Hematopoietic multipotent progenitor cell treated with erythropoietin and hydrocortisone succinate and interleukin-3 and kit ligand, for 17 days (in vitro differentiated cells): ENCODE measurements at regions not wholly inside any gene's neighbourhood (a gene's known extent, or its start where the extent isn't known, plus 50 kb on each side); places are given as distances from the start of the nearest gene placed in this dataset.

Source experiments
- DNase-seq: peaks from one replicate; pipeline ENCODE4 v3.0.0-alpha.2; 2015; ENCODE audit warnings: low spot score

DNA sequence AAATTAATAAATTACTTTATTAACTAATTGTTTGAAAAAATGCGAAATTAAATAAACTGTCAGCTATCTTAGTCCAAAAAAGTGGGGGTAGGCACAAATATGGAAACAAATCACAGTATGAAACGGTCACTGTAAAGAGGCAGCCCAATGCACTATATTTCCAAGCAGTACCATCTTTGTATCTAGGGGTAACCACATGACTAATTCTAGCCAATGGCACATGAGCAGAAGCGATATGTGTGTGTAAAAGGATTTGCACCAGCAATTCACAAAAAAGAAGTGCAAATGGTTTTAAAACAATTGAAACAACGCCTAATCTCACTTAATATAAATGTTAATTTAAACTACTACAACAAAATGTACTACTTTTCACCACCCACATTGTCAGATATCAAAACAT, 129.5 kb upstream of the PRNP start:
- no peak for DNase-seq

DNA sequence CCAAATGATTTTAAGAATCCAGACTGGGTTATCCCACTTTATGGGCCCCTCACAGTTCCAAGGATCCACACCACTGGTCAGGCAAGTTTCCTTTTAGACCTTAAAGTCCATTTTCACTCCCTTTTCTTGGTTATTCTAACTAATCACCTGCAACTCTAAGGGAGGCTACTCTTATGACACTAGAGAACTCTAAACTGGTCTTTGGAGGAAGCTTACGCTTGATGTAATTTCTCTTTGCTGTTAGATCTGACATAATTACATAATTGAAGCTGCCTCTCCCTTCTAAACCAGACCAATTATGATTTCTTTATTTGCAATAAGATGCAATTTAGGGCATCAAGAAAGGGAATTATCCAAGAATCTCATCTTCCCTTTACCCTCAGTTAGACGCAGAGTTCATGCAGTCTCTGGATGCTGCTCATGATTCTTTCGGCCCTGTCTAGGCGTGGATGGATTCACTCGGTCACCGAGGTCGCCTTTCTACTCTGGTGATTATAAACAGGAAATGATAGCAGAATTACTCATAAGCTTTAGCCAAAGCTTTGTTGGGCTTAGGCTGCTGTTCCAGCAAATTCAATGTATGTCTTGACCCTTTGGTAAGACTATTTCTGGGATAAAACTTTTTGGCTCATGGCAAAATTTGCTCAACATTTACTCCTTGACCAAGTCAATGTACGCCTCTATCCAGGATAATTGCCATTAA, 130.9 kb upstream of the PRNP start:
- DNase-seq: no peak

DNA sequence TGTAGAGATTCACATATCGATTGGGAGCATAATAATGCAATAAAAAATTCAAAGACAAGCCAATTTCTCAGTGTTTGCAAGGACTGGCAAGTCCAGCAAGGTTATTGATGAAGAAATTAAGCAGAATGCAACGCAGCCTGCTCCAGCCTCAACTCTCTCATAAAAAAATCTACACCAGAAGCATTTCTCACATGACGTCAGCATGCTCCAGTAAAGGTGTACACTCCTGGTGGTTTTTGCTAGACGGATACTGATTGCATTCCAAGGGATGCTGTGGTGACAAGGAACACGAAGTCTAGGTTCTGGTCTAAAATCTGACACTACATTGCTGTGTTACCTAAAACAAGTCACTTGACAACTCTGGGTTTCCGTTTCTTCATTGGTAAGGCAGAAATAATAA, 131.9 kb upstream of the PRNP start:
- DNase-seq: no peak

DNA sequence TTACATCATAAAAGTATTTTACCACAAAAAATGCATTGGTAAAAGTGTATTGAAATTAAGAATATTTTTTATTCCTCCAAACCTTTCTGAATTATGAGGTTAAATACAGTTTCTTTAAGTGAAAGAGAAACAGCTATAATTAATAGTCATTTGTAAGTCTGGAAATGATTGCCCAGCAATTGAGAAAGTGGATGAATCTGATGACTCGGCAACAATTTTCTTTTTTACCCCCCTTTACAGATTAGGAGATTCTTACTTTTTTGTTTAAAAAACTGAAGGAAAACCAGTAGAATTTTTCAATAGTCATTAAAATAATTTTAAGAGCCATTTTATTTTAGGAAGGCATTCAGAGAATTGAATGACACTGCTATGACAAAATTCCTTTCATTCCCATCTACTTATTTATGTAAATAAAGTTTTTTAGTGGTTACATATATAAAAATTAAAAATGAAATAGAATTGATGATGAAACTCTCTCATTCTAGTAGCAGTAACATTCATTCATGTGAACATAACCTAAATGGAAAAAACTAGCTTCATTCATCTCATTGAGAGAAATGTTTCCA, 134.1 kb upstream of the PRNP start:
- DNase-seq: no peak

DNA sequence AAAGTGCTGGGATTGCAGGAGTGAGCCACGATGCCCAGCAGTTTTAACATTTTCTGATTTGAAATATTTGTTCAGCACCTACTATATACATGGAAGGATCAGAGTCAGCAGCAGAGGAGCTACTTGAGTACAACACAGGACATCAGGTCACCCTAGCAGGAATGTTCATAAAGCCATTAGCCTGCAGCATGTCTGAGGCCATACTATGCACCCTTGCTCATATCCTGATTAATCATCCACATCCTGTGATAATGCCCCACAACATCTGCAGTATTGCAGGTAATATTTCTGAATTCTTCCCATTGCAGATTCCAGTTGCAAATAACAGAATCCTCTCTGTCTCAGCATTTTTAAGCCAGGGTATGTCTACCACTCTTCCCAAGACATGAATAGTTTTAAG, 135.5 kb upstream of the PRNP start:
- no peak for DNase-seq

DNA sequence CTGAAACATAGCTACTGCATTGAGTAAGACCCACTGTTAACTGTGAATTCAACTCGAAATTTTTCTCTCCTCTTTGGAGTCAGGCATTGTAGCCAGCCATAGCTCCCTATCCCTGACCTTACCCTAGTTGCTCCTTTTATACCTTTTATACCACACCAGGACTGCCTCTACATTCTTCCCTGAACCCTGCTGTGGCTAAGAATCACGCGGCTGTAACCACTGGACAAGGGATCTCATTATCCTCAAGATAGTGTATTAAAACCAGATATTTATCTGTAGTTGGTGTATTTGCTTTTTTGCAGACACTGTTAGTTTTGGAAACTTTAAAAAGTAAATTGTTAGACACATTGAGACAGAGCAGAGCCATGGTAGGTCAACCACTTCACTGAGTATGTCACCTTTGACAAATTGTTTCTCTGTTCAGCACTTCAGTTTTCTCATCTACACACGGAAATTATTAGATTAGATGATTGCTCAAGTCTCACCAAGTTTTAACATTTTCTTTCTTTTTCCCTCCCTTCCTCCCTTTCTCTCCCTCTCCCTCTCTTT, 136.5 kb upstream of the PRNP start:
- no peak for DNase-seq

DNA sequence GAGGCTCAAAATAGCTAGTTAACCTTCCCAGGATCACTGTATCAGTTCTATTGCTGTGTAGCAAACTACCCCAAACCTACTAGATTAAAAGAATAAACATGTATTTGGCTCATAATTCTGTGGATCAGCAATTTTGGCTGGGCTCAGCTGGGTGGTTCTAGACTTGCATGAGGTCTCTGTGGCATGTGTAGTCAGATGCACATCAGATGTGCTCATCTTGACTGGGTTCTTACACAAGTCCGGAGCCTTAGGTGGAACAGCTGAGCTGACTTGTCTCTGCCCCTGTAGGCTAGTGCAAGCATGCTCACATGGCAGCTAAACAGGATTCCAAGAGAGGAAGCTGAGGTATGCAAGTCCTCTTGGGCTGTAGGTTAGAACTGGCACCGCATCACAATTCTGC, 137.7 kb upstream of the PRNP start:
- no peak for DNase-seq

DNA sequence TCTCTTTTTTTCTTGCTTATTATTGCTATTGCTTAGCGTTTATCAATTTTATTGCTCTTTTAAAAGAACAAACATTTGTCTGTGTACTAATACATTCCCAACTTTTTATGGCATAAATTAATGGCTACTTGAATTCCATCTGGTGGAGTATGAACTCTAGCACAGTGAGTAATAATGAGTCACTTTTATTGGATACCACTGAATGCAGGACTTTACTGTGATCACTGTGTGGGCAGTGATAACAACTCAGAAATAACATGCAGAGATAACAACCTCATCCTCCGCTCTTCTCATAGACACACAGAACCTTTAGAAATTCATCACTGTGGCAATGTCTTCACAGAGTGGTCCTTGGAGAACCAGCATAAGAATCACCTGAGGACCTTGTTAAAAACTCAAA, 139.5 kb upstream of the PRNP start:
- no peak for DNase-seq

DNA sequence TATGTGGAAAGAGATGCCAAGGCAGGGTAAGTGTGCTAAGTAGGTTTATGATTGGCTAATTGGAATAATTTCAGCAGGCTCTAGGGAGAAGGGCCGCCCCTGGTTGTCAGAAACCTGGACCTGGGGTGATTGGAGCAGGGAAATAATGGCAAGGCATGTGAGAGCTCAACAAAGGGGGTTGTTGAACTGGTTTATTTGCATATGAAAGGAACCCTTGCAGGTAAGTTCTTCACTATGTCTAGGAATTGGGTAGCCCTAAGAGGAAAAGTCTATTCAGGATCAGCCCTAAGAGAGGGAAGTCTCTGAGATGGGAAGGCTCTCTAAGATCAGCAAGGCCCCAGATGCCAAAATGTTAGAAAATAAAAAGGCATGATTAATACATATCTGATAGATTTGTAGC, 139.9 kb upstream of the PRNP start:
- no peak for DNase-seq

DNA sequence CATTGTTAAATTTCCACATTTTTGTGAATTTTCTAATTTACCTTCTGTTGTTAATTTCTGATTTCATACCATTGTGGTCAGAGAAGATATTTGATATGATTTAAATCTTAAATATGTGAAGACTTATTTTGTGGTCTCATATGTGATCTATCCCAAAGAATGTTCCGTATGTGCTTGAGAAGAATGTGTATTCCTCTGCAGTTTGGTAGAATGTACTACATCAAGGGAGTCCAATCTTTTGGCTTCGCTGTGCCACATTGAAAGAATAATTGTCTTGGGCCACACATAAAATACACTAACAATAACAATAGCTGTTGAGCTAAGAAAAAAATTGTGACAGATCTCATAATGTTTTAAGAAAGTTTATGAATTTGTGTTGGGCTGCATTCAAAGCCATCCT, 140.7 kb upstream of the PRNP start:
- DNase-seq: no peak

DNA sequence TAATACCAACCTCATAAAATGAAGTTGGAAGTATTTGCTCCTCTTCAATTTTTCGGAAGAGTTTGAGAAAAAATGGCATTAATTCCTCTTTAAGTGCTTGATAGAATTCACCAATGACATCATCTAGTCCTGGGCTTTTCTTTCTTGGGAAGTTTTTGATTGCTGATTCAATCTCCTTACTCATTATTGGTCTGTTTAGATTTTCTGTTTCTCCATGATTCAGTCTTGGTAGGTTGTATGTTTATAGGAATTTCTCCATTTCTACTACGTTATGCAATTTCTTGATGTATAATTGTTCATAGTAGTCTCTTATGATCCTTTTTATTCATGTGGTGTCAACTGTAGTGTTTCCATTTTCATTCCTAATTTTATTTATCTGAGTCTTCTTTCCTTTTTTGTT, 141.5 kb upstream of the PRNP start:
- DNase-seq: no peak

DNA sequence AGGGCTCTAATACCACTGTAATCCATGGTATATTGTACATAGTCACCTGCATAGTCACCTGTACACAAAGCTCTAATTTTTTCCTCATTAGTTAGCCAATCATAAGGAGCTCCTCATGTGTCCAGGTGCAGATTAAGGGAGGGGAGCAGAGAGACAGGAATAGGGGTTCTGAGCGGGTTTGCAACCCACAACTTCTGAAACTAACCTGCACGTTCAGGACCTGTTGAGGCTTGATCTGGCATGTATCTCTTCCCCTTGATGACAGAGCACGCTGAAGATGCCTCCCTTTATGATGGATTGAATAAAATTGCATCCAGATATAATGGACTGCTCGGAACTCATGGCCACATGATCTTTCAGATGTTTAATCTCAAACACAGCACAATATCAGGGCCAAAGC, 144.0 kb upstream of the PRNP start:
- DNase-seq: no peak

DNA sequence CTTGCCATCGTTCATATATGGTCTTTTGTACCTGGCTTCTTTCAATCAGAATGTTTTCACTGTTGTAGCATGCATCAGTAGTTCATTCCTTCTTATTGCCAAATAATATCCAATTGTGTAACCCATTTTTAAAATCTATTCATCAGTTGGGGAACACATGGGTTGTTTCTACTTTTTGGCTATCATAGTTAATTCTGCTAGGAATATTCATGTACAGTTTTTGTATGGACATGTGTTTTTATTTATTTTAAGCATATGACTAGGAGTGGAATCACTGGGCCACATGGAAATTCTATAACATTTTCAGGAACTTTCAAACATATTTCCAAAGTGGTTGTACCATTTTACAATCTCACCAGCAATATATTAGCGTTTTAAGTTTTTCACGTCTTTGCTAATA, 151.9 kb upstream of the PRNP start:
- no peak for DNase-seq

DNA sequence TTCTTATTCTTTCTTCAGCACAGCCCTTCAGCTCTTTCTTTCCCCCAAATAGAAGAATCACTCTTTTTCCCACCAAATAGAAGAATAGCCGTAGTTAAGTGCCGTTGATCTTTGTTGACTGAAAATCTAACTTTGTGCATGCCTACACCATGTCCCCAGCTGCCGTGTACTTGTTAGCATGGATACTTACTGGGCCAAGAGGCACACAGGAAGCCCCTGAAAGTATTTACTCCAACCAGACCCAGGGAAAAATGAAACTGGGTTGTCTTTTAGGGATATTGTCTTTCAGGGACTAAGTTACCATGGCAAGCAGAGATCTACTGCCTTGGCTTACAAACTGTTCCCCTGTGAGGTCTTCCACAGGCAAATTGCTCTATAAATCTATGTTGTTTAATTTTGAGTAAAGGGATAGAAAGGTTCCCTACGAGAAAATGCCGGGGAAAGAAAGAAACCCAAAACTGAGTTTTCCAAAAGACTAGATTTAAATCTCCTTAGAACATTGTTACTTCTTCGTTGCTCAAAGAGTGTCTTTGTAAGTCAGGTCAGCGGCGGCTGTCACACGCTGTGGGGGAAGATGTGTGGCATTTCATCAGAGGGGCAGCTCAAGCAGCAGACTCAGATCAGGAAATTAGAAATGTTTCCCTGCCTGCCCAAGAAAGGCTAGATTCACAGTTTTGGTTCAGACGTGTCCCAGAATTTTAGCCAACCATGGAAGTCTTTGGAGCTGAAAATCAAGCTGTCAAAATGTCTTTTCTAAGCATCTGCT, 152.7 kb upstream of the PRNP start:
- DNase-seq: no peak

DNA sequence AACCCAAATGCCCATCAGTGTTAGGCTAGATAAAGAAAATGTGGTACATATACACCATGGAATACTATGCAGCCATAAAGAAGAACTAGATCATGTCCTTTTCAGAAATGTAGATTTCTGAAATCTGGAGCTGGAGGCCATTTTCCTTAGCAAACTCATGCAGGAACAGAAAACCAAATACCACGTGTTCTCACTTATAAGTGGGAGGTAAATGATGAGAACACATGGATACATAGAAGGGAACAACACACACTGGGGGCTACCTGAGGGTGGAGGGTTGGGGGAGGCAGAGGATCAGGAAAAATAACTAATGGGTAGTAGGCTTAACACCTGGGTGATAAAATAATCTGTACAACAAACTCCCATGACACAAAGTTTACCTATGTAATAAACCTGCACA, 153.5 kb upstream of the PRNP start:
- DNase-seq: no peak

DNA sequence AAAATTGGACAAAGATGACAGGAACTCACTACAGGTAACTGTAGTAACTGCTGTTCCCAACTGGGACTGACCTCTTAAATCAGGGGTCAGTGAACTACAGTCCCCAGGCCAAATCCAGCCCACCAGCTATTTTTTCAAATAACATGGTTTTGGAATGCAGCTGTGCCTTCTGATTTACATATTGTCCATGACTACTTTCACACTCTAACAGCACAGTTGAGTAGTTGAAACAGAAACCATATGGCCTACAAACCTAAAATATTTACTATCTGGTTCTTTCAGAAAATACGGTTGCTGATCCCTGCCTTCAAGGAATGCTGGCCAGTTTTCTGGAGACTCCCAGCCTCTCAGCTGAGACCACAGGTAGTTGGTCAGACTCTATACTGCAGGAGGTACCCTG, 161.5 kb upstream of the PRNP start:
- no peak for DNase-seq

DNA sequence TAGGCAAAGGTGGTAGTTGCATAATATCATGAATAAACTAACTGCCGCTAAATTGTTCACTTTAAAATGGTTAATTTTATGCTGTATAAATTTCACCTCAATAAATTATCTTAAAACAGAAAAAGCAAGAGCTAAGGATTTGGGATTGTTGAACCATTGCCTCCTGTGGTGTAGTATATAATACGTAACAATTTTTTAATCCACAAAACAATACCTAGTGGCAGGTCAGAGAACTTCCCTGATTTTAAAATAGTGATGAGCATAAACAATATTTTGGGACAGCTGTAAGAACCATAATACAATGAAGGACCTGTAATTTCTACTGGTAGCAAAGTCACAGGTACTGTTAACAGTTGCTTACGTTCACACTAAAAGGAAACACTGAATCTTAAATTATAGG, 161.9 kb upstream of the PRNP start:
- DNase-seq: no peak

DNA sequence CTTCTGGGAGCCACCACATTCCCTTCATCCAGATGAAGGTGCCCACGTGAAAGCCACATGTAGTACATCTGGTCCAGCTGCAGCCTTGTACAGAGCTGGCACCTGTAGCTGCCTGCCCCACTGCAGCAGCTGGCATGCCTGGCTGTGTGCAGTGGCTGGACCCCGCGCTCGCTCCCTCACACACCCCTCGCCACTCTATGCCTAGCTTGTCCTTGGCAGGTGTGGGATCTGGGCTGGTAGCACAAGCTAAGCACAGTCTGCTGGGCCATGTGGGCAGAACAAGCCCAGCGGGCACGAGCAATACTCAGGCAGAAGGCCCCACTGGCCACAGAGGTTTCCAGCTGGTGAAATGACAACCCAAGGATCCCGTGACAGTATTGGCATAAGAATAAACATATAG, 163.9 kb upstream of the PRNP start:
- DNase-seq: no peak

DNA sequence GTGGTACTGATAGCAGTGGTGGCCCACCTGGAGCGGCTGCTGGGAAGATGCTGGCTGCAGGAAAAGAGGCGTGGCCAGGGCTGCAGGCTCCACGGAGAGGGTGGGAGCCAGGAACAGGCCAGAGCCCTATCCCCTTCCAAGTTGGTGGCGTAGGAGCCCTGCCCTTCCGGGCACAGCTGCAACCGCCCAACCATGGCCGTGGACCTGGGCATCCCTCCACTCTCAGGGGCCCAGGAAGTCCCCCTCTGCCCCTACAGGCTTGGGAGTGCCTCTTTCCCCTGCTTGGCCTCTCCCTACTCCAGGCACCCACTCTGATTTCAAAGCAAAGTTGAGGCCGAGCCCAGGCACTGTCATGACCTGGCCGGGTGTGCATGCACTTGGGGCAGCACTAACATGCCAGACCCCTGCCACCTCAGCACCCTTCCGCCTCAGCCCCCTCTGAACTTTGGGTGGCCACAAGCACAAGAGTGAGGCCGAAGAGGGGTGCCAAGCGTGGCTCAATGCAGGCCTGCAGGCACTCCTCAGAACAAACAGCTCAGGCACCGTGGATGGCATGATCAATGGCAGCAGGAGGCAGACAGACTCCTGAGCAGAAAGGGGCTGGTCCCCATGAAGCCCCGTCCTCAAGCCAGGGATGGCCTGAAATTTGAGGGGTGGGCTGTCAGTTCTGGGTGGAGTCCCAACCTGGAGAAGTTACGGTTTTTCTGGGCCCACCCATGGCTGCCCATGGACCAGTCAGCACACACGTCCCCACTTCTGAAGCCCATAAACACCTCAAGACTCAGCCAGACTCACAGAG, 164.9 kb upstream of the PRNP start:
- DNase-seq: no peak

DNA sequence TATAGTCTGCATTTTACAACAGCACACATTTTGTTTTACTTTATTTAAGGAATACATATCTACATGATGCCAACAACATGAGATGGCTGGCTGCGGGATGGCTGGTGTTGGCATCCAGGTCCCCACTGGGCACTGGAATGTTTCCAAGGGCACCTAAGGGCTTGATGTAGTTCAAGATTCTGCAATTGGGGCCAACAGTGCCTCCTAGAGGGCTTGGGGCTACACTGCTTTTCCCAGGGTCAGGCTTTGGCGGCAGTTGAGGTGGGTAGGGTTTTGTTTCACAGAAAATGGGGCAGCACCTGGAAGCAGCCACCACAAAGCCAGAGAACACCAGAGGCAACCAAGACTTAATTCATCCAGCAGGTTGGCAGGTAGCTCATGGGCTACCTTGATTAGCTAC, 166.7 kb upstream of the PRNP start:
- DNase-seq: no peak

DNA sequence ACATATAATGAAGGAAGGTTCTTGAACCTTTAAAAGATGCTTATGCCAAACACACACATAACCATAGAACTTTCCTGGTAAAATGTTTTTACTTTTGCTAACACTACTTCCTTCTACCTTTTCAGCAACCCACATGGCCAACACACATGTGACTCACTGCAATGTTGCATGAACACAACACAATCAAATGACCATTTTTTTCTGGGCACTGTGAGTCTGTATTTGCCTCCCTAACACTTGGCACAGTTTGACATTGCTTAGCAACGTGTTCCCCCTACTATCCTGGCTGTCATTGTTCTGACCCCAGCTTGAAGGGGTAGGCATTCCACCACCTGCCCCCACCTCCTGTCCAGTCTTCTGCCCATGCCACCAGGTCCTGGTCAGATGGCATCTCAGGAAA, 169.4 kb upstream of the PRNP start:
- no peak for DNase-seq

DNA sequence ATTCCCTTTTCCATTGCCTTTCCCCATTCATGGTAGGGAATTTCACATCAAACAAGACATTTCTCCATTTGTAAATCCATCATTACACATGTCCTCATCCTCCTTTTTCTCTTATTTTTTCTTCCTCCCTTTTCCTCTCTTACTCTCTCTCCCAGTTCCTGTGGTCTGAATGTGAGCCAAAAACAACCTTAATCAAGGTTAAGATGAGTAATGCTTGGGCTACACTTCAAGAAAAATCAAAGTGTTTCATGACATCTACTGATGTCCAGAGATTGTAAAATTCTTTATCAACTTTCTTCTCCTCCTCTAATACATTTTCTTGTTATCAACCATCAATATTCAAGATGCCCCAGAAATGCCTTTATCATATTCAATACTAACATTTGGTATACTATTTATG, 172.5 kb upstream of the PRNP start:
- DNase-seq: no peak
